ENCODE measurements at regions not wholly inside any gene's neighbourhood (a gene's known extent, or its start where the extent isn't known, plus 50 kb on each side); places are given as distances from the start of the nearest gene placed in this dataset.
A peak's percentile ranks its signal among the peaks of the same experiment; 100 is the strongest.

DNA sequence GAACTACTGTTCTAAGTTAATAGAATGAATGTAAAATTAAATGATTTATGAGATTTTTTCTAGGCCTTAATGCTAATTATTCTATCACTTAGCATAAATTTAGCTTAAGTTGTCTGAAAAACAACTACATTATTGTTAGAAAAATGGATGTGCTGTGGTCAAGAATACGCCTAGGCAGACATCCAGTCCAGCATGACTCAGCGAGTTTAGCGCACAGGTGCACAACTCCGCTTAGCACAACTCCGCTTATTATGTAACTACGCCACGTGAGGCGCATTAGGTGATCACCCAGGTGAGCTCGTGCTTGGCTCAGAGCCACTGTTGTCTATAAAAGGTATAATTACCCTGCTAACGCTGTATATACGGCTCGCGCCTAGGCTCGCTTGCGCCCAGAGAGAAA is 1043.6 kb upstream of the ADGRL4 start:
- TF ChIP-seq, protein P1, sequence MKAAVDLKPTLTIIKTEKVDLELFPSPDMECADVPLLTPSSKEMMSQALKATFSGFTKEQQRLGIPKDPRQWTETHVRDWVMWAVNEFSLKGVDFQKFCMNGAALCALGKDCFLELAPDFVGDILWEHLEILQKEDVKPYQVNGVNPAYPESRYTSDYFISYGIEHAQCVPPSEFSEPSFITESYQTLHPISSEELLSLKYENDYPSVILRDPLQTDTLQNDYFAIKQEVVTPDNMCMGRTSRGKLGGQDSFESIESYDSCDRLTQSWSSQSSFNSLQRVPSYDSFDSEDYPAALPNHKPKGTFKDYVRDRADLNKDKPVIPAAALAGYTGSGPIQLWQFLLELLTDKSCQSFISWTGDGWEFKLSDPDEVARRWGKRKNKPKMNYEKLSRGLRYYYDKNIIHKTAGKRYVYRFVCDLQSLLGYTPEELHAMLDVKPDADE (CRISPR knock-in tag; IDR thresholded peaks at IDR 0.05): no peak
- peak; percentile 53 for TF ChIP-seq NFE2L2 (IDR thresholded peaks at IDR 0.05; ENCODE audit: low read length)
- TF ChIP-seq REPIN1 (CRISPR knock-in tag; IDR thresholded peaks at IDR 0.05; ENCODE audit: borderline replicate concordance, low read depth): no peak
- no peak for TF ChIP-seq ZNF788 (CRISPR knock-in tag; IDR thresholded peaks at IDR 0.05; ENCODE audit: borderline replicate concordance)
- TF ChIP-seq JUND (CRISPR knock-in tag; IDR thresholded peaks at IDR 0.05): no peak
- H3K79me2 ChIP-seq (ENCODE audit: insufficient read depth, low read length): no peaks in the 10 kb centered on the region
- in situ Hi-C loops (cut with HindIII; ENCODE audit: extremely low pct_ligation_motif_present, low pct_unique_long_range_greater_than_20kb) (no loop called here), intact Hi-C loops (cut with micrococcal nuclease; ENCODE audit: unreplicated experiment) (no loop called here)
- H2AFZ ChIP-seq (ENCODE audit: low read length): no peak overlapping the region
- ATAC-seq (no peak), DNase-seq (ENCODE audit: low spot score) (no peak), FAIRE-seq (no peak)
- H4K20me1 ChIP-seq (ENCODE audit: insufficient read depth, low read length): no peaks in the 10 kb centered on the region
- no peak overlapping the region for H3K4me2 ChIP-seq (ENCODE audit: low read depth, low read length)
- no peak overlapping the region for H3K4me3 ChIP-seq (replicated peaks in 1 of 3; ENCODE audit: insufficient read depth in 1 of 3, low read depth in 2 of 3, low read length in 3 of 3)
- no peaks in the 10 kb centered on the region for H3K4me1 ChIP-seq (ENCODE audit: insufficient read depth, low read length)
- peaks cover 81% of the 10 kb centered on the region for H3K9me3 ChIP-seq (ENCODE audit: low read length)
- H3K9ac ChIP-seq (ENCODE audit: insufficient read depth, low read depth, low read length): no peak overlapping the region
- BruUV-seq (replicated peaks): no TSS peak
- 77% methylated on average over 15 of the region's 15 CpGs for WGBS (ENCODE audit: low lambda C conversion rate)
- H3K27me3 ChIP-seq (ENCODE audit: control insufficient read depth in 1 of 2, insufficient read depth in 2 of 2, low read length in 2 of 2): no peaks in the 10 kb centered on the region
- H3K36me3 ChIP-seq (replicated peaks in 1 of 2; ENCODE audit: control insufficient read depth in 1 of 2, insufficient read depth in 2 of 2, low read length in 2 of 2): no peaks in the 10 kb centered on the region
- CTCF ChIA-PET (ENCODE audit: low intra/inter-chr PET ratio, low total read pairs): no interaction called here
- no peak overlapping the region for H3K27ac ChIP-seq (ENCODE audit: extremely low read length, insufficient read depth, low read length)
- POLR2A ChIA-PET: no interaction called here

DNA sequence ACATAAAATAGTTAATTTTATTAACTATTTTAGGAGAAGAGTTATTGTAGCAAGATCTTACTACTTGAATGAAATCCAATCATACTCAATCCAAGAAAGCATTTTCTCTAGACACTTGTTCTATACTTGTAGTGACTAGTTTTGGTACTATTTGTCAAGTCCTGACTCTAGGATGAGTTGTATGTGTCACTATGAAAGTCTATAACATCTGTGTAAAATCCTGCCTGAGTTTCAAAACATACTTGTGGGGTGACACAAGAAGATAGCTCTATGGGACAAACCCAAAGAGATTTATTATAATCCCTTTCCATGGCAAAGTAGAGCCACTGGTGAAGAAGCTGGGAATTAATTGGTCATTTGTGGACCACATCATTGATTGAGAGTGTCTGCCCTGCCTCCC is 1042.2 kb upstream of the ADGRL4 start:
- no peaks in the 10 kb centered on the region for H4K20me1 ChIP-seq (ENCODE audit: insufficient read depth, low read length)
- no peak overlapping the region for H3K4me2 ChIP-seq (ENCODE audit: low read depth, low read length)
- POLR2A ChIA-PET: no interaction called here
- no peak overlapping the region for H2AFZ ChIP-seq (ENCODE audit: low read length)
- H3K9ac ChIP-seq (ENCODE audit: insufficient read depth, low read depth, low read length): no peak overlapping the region
- peaks cover 82% of the 10 kb centered on the region for H3K9me3 ChIP-seq (ENCODE audit: low read length)
- H3K4me3 ChIP-seq (replicated peaks in 1 of 3; ENCODE audit: insufficient read depth in 1 of 3, low read depth in 2 of 3, low read length in 3 of 3): no peak overlapping the region
- H3K79me2 ChIP-seq (ENCODE audit: insufficient read depth, low read length): no peaks in the 10 kb centered on the region
- ATAC-seq (no peak), DNase-seq (ENCODE audit: low spot score) (no peak), FAIRE-seq (no peak)
- H3K27me3 ChIP-seq (ENCODE audit: control insufficient read depth in 1 of 2, insufficient read depth in 2 of 2, low read length in 2 of 2): no peaks in the 10 kb centered on the region
- no peaks in the 10 kb centered on the region for H3K36me3 ChIP-seq (replicated peaks in 1 of 2; ENCODE audit: control insufficient read depth in 1 of 2, insufficient read depth in 2 of 2, low read length in 2 of 2)
- no TSS peak for BruUV-seq (replicated peaks)
- H3K4me1 ChIP-seq (ENCODE audit: insufficient read depth, low read length): no peaks in the 10 kb centered on the region
- in situ Hi-C loops (cut with HindIII; ENCODE audit: extremely low pct_ligation_motif_present, low pct_unique_long_range_greater_than_20kb) (no loop called here), intact Hi-C loops (cut with micrococcal nuclease; ENCODE audit: unreplicated experiment) (no loop called here)
- CTCF ChIA-PET (ENCODE audit: low intra/inter-chr PET ratio, low total read pairs): no interaction called here
- H3K27ac ChIP-seq (ENCODE audit: extremely low read length, insufficient read depth, low read length): no peak overlapping the region
- TF ChIP-seq, protein P2, sequence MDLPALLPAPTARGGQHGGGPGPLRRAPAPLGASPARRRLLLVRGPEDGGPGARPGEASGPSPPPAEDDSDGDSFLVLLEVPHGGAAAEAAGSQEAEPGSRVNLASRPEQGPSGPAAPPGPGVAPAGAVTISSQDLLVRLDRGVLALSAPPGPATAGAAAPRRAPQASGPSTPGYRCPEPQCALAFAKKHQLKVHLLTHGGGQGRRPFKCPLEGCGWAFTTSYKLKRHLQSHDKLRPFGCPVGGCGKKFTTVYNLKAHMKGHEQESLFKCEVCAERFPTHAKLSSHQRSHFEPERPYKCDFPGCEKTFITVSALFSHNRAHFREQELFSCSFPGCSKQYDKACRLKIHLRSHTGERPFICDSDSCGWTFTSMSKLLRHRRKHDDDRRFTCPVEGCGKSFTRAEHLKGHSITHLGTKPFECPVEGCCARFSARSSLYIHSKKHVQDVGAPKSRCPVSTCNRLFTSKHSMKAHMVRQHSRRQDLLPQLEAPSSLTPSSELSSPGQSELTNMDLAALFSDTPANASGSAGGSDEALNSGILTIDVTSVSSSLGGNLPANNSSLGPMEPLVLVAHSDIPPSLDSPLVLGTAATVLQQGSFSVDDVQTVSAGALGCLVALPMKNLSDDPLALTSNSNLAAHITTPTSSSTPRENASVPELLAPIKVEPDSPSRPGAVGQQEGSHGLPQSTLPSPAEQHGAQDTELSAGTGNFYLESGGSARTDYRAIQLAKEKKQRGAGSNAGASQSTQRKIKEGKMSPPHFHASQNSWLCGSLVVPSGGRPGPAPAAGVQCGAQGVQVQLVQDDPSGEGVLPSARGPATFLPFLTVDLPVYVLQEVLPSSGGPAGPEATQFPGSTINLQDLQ (CRISPR knock-in tag; IDR thresholded peaks at IDR 0.05): no peak
- TF ChIP-seq, protein P3, sequence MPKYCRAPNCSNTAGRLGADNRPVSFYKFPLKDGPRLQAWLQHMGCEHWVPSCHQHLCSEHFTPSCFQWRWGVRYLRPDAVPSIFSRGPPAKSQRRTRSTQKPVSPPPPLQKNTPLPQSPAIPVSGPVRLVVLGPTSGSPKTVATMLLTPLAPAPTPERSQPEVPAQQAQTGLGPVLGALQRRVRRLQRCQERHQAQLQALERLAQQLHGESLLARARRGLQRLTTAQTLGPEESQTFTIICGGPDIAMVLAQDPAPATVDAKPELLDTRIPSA (CRISPR knock-in tag; IDR thresholded peaks at IDR 0.05; ENCODE audit: borderline replicate concordance): no peak
- TF ChIP-seq, protein P4, sequence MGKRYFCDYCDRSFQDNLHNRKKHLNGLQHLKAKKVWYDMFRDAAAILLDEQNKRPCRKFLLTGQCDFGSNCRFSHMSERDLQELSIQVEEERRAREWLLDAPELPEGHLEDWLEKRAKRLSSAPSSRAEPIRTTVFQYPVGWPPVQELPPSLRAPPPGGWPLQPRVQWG (CRISPR knock-in tag; IDR thresholded peaks at IDR 0.05; ENCODE audit: borderline replicate concordance, low read depth): no peak
- TF ChIP-seq THYN1 (CRISPR knock-in tag; IDR thresholded peaks at IDR 0.05; ENCODE audit: borderline replicate concordance, low read depth) (no peak), ATF1 (CRISPR knock-in tag; IDR thresholded peaks at IDR 0.05) (no peak), ZNF235 (CRISPR knock-in tag; IDR thresholded peaks at IDR 0.05; ENCODE audit: borderline replicate concordance) (no peak)

Measured in HepG2 (cell line).